GM21381 (cell line): ENCODE measurements at regions not wholly inside any gene's neighbourhood (a gene's known extent, or its start where the extent isn't known, plus 50 kb on each side); places are given as distances from the start of the nearest gene placed in this dataset.
"Not testable (repeated sequence)": the region's sequence is repeated elsewhere in the genome, so short reads cannot be mapped to it uniquely, and the experiment has no call there.

Source experiments
- ATAC-seq: cut with Tn5 transposase; IDR thresholded peaks from one replicate; pipeline ENCODE4 v1.9.1; 2021; ENCODE audit warnings: mild to moderate bottlenecking, moderate library complexity; ENCODE audit not compliant: unreplicated experiment

DNA sequence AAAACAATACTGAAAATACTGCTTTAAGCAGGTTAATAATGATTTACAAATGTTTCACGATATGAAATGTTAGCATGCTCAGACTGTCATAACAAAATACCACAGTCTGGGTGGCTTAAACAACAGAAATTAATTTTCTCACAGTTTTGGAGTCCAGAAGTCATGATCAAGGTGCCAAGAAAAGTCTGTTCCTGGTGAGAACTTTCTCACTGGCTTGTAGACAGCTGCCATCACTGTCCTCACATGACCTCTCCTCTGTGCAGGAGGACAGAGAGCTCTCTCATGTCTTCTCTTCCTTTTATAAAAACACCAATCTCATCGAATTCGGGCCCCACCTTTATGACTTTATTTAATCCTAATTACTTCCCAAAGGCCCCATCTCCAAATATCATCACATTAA lies 426.7 kb downstream of the KLHL13 start:
- ATAC-seq: no peak

DNA sequence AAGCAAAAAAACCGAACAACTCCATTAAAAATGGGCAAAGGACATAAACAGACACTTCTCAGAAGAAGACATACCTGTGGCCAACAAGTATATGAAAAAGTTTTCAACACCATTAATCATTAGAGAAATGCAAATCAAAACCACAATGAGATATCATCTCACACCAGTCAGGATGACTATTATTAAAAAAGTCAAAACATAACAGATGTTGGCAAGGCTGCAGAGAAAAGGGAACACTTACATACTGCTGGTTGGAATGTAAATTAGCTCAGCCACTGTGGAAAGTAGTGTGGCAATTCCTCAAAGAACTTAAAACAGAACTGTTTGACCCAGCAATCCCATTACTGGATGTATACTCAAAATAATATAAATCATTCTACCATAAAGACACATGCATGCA lies 436.3 kb downstream of the KLHL13 start:
- no peak for ATAC-seq

DNA sequence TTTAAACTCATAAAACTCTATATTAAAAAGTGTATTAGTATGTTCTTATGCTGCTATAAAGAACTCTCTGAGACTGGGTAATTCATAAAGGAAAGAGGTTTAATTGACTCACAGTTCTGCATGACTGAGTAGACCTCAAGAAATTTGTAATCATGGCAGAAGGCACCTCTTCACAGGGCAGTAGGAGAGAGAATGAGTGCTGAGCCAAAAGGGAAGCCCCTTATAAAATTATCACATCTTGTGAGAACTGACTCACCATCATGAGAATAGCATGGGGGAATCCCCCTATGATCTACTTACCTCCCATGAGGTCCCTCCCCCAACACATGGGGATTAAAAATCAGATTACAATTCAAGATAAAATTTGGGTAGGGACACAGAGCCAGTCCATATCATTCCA lies 463.2 kb downstream of the KLHL13 start:
- no peak for ATAC-seq

DNA sequence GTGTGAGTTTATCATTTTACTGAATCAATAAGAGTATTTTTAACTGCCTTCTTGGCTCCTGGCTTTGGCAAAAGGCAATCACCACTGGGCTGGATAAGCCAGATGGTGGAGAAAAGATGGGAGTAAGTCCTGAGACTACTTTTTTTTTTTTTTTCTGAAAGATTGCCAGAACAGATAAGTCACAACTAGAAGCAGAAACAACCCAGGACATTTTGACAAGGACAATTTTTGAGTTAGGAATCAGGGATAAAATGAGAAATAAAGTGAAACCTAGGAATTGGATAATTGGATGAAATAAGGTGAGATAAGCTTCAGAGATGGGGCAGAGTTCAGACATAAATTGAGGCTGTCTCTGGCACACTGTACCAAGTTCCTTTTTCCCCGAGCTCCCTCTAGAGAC lies 471.0 kb downstream of the KLHL13 start:
- no peak for ATAC-seq

GRCh38 chrX:117641913-117642656 lies 474.5 kb downstream of the KLHL13 start:
- ATAC-seq: no peak

GRCh38 chrX:117636826-117637225 lies 479.8 kb downstream of the KLHL13 start:
- ATAC-seq: no peak

DNA sequence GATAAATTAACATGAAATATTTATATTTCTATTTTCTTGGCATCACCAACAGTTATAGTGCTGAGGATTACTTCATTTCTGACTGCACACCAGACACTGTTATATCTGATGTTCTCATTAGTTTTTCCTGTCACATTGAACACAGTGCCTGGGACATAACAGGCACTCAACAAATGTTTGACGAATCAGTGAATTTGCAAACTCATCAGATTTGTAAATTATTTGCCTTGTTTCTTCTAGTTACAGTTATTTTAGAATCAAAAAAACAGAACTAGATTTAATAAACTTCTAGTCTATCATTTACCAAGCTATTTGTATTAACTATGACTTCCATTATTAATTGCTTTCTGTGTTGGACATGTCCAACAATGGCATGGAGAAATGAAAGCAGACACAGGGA lies 483.3 kb downstream of the KLHL13 start:
- no peak for ATAC-seq

DNA sequence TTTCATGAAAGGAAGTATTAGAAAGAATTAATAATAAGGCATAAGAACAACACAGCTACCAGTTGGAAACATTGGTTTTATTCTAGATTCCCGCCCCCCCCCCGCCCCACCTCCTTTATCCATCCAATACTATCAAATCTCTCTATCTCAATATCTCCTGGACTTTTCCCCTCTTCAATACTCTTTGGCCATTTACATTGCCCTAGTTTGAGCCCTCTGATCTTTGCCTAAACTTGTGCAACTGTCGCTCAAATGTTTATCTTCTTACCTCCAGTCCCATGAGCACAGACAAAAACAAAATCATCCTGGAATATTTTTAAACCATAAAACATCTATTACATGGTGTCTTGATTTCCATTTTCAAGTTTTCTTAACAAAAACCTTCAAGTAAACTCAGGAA lies 488.2 kb downstream of the KLHL13 start:
- ATAC-seq: no peak

- ATAC-seq: no peak
These were observed 505.8 kb downstream of the KLHL13 start for GRCh38 chrX:117610806-117611205.

- no peak for ATAC-seq
These were observed 506.6 kb downstream of the KLHL13 start for GRCh38 chrX:117610049-117610448.

DNA sequence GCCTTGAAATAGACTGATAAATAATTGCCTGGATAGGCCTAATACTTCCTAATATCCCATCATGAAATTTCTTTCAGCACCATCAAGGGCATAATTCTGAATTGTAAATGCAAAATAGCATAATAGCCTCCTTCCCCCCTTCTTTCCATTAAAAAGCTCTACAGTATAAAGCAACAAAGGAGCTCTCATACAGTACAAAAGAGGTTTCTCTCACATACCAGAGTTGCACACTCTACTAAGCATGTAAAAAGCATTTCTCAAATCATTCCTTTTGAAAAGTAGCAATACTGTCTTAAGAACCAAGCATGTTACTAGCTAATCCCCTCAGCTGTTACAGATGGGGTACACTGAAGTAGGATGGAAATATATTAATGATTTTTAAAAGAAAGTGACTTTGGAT lies 509.0 kb downstream of the KLHL13 start:
- no peak for ATAC-seq

GRCh38 chrX:117606101-117606500 lies 510.5 kb downstream of the KLHL13 start:
- not testable (repeated sequence) for ATAC-seq

DNA sequence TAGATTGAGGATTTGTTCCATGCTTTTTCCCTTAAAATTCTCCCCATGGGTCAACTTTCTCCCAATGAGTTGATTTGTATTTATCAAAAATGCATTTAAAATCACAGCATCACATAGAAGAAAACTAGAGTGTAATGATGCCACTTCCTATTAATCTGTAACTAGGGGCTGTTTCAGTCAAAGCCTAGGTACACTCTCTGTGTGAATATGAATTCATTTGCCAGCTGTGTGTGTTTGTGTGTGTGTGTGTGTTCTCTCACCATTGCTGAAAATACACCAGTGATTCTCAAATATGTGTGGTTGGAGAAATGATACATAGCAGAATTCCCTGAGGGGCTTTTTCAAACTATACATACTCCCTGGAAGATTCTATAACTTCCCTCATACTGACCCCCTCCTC lies 546.5 kb downstream of the KLHL13 start:
- ATAC-seq: no peak

GRCh38 chrX:117568238-117568637 lies 548.4 kb downstream of the KLHL13 start:
- no peak for ATAC-seq

GRCh38 chrX:117543885-117544284 lies 572.7 kb downstream of the KLHL13 start:
- no peak for ATAC-seq

GRCh38 chrX:117539090-117539418 lies 577.6 kb downstream of the KLHL13 start:
- no peak for ATAC-seq

- ATAC-seq: no peak
These were observed 578.2 kb downstream of the KLHL13 start for GRCh38 chrX:117538178-117539089.

DNA sequence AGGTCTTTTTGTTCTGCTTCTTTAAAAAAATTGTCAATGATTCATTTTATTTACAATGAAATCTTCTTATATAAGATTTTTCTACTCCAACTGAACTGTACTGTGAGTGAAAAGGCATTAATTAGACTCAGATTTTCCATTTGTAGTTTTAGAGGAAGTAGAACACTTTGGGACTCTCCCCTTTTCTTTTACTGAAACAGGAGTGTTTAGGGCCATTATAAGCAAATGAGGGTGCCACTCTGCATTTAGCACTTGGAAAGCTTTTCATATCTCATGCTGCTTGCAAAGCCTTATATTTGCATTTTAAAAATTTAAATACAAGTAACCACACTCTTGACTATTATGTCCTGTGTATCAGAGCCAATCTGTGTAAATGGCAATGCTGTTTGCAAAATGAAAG lies 584.3 kb downstream of the KLHL13 start:
- ATAC-seq: no peak

DNA sequence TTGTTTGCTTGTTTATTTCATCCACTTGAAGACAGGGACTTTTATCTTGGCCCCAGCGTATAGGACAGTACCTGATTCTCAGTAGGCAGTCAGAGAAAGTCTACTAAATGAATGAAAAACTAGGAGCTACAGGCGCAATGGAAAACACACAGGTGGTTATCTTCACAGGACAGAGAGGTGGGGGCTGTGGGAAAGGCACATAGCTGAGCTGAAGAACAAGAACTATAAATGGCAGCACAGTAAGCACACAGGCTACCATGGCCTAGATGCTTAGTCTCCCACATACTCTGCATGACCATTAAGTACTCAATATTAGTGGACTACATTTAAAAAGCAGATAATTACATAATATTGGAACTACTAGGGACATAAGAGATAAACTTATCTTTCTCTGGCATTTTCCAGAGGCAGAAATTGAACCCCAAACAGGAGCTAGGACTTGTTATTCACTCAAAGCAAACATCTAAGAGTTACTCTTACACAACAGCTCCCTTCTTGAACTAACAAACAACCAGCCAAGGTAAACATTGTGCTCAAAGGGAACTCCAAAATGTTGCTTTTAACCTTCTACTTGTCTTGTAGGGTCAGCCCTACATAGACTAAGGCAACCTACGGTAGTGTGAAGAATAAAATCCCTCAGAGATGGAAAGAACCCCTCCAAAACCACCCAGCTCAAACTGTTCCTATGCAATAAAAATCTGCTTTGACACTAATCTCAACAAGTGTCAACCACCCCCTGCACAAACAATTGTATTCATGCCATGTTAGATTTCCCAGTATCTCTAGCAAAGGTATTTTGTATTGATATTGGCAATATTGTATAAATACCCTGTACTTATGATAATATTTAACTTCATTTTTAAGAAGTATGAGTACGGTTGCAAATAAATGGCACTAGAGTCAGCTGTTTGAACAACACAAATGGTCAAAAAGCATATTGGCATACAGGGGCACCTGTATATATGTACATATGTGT lies 593.6 kb downstream of the KLHL13 start:
- no peak for ATAC-seq

DNA sequence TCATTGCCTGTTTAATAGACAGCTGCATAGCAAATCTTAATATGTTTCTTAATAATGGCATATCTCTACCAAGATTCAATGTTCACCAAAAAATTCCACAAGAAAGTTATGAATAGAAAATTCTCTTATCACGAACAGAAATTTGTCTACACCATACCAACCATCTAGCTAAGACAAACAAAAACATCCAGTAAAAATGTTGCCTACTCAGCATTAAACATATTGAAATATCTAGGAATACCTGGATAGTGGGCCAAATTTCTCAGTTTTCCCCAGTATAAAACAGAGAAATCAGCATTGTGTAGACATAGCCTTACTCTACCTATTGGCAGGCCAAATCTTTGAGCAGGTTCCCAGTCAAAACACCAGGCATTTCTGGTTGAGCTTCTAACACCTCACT lies 598.6 kb downstream of the KLHL13 start:
- no peak for ATAC-seq

DNA sequence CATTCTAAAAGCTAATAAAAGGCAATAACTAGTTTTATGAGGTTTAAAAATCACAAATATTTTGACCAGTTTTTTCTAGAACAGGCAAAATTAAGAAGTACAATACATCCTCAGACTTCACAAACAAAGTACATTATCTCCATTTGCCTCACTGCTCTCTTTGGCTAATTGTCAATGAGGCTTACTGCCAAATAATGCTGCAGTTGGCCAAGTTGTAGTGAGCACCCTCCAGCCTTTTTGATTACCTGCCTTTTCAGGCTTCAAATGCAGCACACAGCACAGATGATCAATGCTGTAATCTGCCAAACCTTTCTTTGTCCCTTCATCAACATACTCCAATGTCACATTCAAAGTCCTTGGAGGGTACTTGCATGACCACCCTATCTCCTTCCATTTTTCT lies 605.2 kb downstream of the KLHL13 start:
- ATAC-seq: no peak
